DMS 273 (cell line): ENCODE measurements at regions not wholly inside any gene's neighbourhood (a gene's known extent, or its start where the extent isn't known, plus 50 kb on each side); places are given as distances from the start of the nearest gene placed in this dataset.
A peak's percentile ranks its signal among the peaks of the same experiment; 100 is the strongest.

ENCODE experiments used
- DNase-seq: peaks from one replicate; lab custom pipeline; 2025; ENCODE audit not compliant: unreplicated experiment; lab: John Stamatoyannopoulos, UW

GRCh38 chr12:132439333-132439904, 50.5 kb upstream of the FBRSL1 start:
- DNase-seq = no peak

GRCh38 chr12:132438726-132439125, 51.2 kb upstream of the FBRSL1 start:
- DNase-seq = no peak

DNA sequence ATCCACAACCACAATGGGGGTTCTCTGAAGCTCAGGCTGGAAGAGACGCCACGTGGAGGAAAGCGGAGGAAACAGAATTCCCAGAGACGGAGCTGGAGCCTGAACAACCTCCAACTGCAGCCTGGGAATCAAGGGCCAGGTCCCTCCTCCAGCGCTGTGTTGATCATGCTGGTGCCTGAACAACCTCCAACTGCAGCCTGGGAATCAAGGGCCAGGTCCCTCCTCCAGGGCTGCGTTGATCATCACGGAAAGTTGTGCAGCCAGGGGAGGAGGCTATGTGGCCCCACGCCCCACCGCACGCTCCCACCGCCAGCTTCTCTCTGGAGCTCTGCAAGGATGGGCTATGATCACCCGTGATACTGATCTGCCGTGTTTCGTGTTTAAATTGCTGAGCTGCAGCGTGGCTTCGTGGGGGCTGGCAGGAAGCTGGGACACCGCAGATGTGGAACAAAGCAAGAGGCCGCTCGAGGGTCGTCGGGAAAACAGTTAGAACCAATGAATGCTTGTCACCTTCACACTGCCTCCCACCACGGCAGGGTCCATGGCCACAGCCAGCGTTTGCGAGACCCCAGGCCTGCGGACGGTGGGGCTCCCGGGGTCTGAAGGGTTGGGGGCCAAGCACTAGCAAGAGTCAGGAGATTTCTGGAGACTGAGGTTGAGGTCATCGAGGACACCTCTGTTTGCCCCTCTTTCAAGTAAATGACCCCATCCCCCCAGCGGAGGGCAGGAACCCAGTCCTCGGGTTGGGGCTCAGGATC, 51.8 kb upstream of the FBRSL1 start:
- no peak for DNase-seq

DNA sequence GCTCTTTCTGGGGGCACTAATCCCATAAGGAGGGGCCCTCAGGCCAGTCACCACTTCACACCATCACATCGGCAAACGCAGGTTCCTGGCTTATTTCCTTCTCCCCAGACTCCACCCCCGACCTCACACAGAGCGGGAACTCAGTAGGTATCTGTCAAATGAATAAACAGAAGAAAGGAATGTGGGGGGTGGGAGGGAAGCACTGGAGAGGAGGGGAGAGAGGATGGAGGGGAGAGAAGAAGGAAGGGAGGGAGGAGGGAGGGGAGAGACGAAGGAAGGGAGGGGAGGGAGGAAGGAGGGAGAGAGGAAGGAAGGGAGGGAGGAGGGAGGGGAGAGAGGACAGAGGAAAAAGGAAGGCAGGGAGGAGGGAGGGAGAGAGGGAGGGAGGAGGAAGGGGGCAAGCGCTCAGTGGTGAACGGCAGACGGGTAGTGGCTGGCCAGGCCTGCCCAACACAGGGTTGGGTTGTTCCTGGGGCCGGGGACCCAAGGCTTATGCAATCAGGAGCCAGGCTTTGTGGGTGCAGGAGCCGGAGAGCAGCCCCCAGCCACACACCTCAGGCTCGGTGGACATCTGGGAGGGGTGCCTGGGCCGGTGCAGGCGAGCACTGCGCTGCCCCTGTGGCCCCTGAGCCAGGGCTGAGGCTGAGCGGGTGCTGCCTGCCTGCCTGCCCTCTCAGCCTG, 52.6 kb upstream of the FBRSL1 start:
- DNase-seq = no peak

- DNase-seq = no peak
These were observed 53.1 kb upstream of the FBRSL1 start for GRCh38 chr12:132436791-132437251.

DNA sequence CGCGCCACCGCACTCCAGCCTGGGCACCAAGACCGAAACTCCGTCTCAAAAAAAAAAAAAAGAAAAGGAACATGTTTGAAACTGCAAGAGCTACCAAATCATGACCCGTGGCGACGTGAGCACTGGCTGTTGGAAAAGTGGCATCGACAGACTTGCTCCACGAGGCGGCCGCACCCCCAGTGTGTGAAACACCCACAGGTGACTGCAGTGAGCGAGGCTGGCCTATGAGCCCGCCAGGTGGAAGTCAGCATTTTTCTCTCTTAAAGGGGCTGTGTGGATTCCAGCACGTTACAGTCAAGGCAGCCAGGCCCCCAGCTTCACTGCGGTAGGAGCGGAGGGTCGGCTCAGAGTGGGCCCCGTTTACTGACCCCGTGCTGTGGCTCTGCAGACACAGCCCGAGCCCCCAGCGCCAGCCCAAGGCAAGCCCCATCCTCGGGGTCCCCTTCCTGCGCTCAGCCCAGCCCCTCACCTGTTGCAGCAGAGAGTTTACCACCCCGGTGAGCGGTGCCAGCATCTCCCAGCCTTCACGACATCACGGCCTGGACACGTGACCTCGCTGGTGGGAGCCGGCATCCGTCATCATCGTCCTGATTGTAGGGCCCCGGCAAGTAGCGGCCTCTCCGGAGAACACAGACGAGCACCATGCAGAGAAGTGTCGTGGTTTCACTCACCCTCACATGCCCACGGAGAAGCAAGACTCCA, 54.3 kb upstream of the FBRSL1 start:
- no peak for DNase-seq

DNA sequence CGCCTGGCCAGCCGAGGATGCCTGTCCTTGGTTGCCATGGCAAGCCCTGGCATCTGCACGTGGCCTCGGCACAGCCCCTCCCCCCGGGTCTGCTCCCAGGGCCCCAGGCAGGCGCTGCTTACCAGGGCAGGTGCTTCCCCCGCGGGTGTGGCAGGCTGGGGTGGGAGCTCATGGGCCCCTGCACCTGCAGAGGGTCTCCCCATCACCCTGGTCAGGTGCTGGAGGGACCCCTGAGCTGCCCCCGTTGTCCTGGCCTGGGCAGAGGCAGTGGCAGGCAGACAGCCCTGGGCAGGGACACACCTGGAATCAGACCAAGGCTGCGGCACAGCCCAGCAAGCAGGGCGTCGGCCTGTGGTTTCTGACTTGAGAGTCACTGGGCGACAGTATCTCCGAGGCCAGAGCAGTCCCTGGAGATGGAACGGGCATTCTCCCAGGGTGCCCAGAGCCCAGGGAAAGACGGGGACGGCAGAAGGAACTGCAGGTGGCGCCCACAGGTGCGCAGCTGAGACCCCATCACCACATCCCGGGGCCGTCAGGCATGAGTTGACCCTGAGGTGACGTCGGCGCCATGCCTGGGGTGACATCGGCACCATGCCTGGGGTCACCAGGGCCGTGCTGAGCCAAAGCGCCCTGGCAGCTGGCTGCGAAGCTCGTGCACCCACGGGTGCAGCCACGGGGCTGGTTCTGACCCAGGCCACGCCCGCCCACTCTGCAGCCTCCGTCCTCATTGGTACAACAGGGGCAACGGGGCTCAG, 56.1 kb upstream of the FBRSL1 start:
- DNase-seq = peak; percentile 72

DNA sequence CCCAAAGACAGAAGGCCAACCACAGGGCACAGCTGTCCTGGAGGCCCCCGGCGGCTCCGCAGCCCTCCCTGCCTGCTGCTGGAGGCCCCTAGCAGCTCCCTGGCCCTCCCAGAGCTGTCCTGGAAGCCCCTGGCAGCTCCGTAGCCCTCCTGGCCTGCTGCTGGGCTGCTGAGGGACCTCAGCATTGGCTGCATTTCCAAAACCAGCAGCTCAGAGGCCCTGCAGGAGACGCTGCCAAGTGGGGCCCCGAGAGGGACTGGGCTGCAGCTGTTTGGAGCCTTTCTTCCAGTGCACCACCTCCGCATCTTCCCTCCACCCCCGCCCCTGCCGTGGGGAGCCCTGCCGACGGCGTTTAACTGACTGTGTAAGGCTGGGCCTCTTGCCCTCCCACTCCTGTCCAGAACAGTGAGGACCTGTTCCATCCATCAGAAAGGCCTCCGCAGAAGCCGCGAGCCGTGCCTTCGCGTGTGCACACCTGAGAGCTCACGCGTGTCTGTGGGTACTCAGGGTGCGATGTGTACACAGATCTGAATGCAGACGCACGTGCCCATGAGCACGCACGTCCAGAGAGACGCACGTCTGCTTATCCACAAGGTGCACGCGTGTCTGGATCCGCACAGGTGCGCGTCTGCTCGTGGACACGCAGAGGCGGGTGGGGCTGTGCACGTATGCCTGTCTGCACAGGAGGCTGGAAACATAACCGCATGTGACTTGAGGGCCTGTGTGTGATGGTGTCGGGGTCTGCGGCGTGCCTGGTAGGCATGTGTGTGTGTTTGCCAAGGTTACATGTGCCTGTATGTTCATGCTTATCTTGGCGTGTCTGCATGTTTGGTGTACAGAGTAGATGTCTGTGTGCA, 57.0 kb upstream of the FBRSL1 start:
- DNase-seq = peak; percentile 88

- DNase-seq = no peak
These were observed 57.7 kb upstream of the FBRSL1 start for GRCh38 chr12:132432126-132432705.

- DNase-seq = peak; percentile 55
These were observed 58.8 kb upstream of the FBRSL1 start for GRCh38 chr12:132430838-132431774.

DNA sequence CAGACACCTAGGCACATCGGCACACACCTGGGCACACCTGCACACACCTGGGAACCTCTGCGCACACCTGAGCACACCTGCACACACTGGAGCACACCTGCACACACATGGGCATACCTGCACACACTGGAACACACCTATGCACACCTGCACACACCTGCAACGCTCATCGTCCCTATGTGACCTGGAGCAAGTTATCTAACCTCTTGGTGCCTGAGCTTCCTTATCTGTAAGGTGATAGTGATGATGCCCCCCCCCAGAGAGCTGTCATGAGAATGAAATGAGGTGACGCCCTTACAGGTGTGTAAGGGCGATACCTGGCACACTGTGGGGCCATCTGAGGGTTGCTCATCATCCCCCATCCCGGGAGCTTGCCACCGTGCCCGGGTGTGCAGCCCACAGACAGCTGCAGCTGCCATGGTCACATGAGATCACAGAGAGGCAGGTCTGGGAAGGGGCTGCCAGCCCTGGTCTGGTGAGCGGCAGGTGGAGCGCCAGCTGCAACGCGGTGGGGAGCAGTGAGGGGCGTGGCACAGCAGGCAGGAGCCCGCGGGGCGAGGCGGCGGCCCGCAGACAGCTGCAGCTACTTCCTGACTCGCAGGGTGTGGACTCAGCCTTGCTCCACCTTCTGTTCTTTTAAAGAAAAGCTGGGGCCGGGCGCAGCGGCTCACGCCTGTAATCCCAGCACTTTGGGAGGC, 59.9 kb upstream of the FBRSL1 start:
- DNase-seq = peak; percentile 96

GRCh38 chr12:132429602-132429945, 60.4 kb upstream of the FBRSL1 start:
- DNase-seq = peak; percentile 92

DNA sequence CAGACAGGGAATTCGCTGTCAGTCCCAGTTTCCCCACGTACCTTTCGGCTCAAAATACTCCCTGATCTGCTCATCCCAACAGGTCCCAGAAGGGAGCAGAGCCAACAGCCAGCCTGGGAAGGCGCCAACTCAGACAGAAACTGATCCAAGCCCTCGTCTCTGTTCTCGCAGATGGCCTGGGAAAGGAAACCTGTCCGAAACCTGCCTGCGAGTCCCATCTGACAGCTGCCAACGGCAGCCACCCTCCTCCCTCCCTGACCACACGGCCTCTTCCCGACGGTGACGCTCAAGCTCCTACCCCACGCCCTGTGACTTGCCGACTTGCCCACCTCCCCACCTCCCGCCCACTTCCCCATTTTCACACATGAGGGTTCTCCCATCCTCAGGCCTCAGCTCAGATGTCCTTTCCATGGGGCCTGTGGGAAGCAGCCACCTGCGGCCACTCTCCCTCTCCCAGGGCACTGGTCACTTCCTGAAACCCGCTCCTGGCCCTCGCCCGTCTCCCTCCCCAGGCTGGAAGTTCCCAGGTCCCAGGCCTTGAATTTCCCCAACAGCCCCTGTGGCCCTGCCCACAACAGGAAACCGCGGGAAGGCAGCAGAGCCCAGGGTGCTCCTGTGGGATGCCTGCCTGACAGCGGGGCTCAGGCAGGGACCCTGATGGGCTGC, 60.9 kb upstream of the FBRSL1 start:
- DNase-seq = peak; percentile 92

DNA sequence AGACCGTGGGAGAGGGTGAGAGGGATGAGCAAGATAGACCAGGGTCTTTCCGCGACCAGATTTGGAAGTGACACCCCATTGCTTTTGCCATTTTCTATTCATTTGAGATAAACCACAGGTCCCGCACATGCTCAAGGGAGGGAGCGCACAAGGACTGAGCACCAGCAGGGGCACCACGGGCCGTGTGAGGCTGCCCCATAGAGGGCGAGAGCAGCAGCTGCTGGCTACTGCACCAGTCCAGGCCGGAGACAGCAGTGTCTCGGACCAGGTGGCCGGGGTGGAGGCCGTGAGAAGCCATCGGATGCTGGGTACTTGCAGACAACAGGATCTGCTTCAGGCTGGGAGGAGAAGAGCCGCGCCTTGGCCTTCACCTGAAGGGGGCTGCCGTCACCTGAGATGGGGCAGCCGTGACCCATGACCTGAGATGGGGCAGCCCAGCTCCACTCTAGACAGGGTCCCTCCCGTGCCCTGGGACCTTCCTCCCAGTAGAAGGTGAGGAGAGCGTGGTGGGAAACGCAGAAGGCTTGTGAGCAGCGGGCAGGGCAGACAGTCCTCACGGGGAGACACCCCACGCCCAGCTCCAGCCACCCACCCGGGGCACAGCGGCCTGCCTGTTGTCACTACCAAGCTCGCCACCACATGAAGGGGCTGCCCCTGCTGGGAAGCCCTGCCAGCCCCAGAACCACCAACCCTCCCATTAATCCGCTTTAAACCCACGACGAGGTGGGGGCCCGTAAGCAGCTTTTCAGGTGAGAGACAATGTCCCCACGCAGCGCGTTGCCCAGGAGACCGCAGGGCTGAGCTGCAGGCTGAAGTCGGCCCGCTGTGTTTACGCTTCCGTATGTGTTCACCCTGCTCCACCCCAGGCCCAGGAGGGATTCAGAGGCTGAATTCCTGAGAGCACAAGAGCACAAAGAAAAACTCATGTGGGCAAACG, 61.7 kb upstream of the FBRSL1 start:
- no peak for DNase-seq

- no peak for DNase-seq
These were observed 62.7 kb upstream of the FBRSL1 start for GRCh38 chr12:132427174-132427768.
